Mucosa of descending colon (tissue), 3 donors: ENCODE measurements at regions not wholly inside any gene's neighbourhood (a gene's known extent, or its start where the extent isn't known, plus 50 kb on each side); places are given as distances from the start of the nearest gene placed in this dataset.

Experiments
- ATAC-seq: fragments of 200-7000 bp; cut with Tn5 transposase; one replicate; pipeline ENCODE4 v1.9.1; 2020; ENCODE audit warnings: mild to moderate bottlenecking, moderate library complexity
- DNase-seq, 3 donors: peaks; one replicate each; pipeline ENCODE4 v3.0.0-alpha.2; 2020
- H3K36me3 ChIP-seq: fragments of 200-600 bp; one replicate; pipeline ENCODE4 v1.8.0; 2021; ENCODE audit warnings: low read depth, mild to moderate bottlenecking
- H3K4me1 ChIP-seq: fragments of 200-600 bp; one replicate; pipeline ENCODE4 v1.8.0; 2021; ENCODE audit warnings: low read depth, mild to moderate bottlenecking
- H3K4me3 ChIP-seq: fragments of 200-600 bp; one replicate; pipeline ENCODE4 v1.8.0; 2021; ENCODE audit warnings: mild to moderate bottlenecking
- H3K9me3 ChIP-seq: fragments of 200-600 bp; one replicate; pipeline ENCODE4 v1.8.0; 2021; ENCODE audit warnings: mild to moderate bottlenecking
- CTCF ChIP-seq: fragments of 200-600 bp; IDR thresholded peaks from one replicate; pipeline ENCODE4 v1.8.0; 2022; ENCODE audit warnings: antibody characterized with exemption, mild to moderate bottlenecking
- intact Hi-C, 2 donors: fragments of 100-400 bp; cut with DNase I in 1 of 2; cut with micrococcal nuclease in 1 of 2; formaldehyde crosslinking; loops; one replicate each; pipeline versions ENCODE4 v1.11.0 to v1.11.1; 2022; cut with DNase I, micrococcal nuclease
- donor health status: DM: no; HTN: no; CAD: no; lungs with moderate emphysema.
- donor health status: DM: no; HTN: no; CAD: no.
- donor health status: DM: no; HTN: yes; CAD: no.

- no peak overlapping the region for H3K4me3 ChIP-seq
- H3K36me3 ChIP-seq, result no peaks in the 10 kb centered on the region
- peaks cover 17% of the 10 kb centered on the region for H3K4me1 ChIP-seq
- no peaks in the 10 kb centered on the region for H3K9me3 ChIP-seq
- ATAC-seq (no peak), DNase-seq (no peak)
- TF ChIP-seq CTCF, result no peak
- intact Hi-C loops, result loop anchor here in 1 of 2 donors (10.0 kb wide), 1 partner anchor 341 kb away; no protein-coding TSS in a partner anchor
Measured at GRCh38 chr1:224513383-224513782, 78.8 kb upstream of the WDR26 start.

GRCh38 chr1:224513787-224514209, 79.2 kb upstream of the WDR26 start:
- peak; percentile 89 for ATAC-seq
- peak; percentile 72 for TF ChIP-seq CTCF
- intact Hi-C loops, result loop anchor here in 1 of 2 donors (10.0 kb wide), 1 partner anchor 341 kb away; no protein-coding TSS in a partner anchor

GRCh38 chr1:224517171-224517570, 82.6 kb upstream of the WDR26 start:
- Histone ChIP-seq H3K36me3 (no peaks in the 10 kb centered on the region), H3K4me3 (no peak overlapping the region), H3K4me1 (no peaks in the 10 kb centered on the region), H3K9me3 (no peaks in the 10 kb centered on the region)
- DNase-seq (no peak), ATAC-seq (no peak)
- TF ChIP-seq CTCF, result no peak
- intact Hi-C loops, result loop anchor here in 1 of 2 donors (10.0 kb wide), 1 partner anchor 338 kb away; no protein-coding TSS in a partner anchor

More at GRCh38 chr1:224513787-224514209, 79.2 kb upstream of the WDR26 start:
- Histone ChIP-seq H3K4me1 (peaks cover 14% of the 10 kb centered on the region), H3K9me3 (no peaks in the 10 kb centered on the region), H3K4me3 (no peak overlapping the region), H3K36me3 (no peaks in the 10 kb centered on the region)
- DNase-seq, result peak; percentile 78 to 93 (median 92)

- ATAC-seq, result no peak
- intact Hi-C loops, result loop anchor here in 1 of 2 donors (10.0 kb wide), 1 partner anchor 336 kb away; no protein-coding TSS in a partner anchor
- H3K36me3 ChIP-seq, result no peaks in the 10 kb centered on the region
- no peak for DNase-seq
- no peaks in the 10 kb centered on the region for H3K9me3 ChIP-seq
- no peaks in the 10 kb centered on the region for H3K4me1 ChIP-seq
- no peak for TF ChIP-seq CTCF
- no peak overlapping the region for H3K4me3 ChIP-seq
Measured at GRCh38 chr1:224518528-224518927, 83.9 kb upstream of the WDR26 start.

GRCh38 chr1:224519874-224520273, 85.3 kb upstream of the WDR26 start:
- no peaks in the 10 kb centered on the region for H3K36me3 ChIP-seq
- H3K9me3 ChIP-seq, result no peaks in the 10 kb centered on the region
- no peak overlapping the region for H3K4me3 ChIP-seq
- DNase-seq, result no peak
- intact Hi-C loops, result loop anchor here in 1 of 2 donors (10.0 kb wide), 1 partner anchor 335 kb away; no protein-coding TSS in a partner anchor
- no peak for ATAC-seq
- no peak for TF ChIP-seq CTCF
- H3K4me1 ChIP-seq, result no peaks in the 10 kb centered on the region

GRCh38 chr1:224520808-224521207, 86.2 kb upstream of the WDR26 start:
- H3K36me3 ChIP-seq, result no peaks in the 10 kb centered on the region
- intact Hi-C loops, result no loop called here
- H3K9me3 ChIP-seq, result no peaks in the 10 kb centered on the region
- ATAC-seq, result no peak
- TF ChIP-seq CTCF, result no peak
- H3K4me3 ChIP-seq, result no peak overlapping the region
- DNase-seq, result no peak
- no peaks in the 10 kb centered on the region for H3K4me1 ChIP-seq
